HepG2 (cell line): ENCODE measurements at regions not wholly inside any gene's neighbourhood (a gene's known extent, or its start where the extent isn't known, plus 50 kb on each side); places are given as distances from the start of the nearest gene placed in this dataset.

Source experiments
- ATAC-seq: fragments of 200-7000 bp; cut with Tn5 transposase; 3 replicates; pipeline ENCODE4 v1.9.1; 2020; ENCODE audit warnings: mild to moderate bottlenecking, moderate library complexity
- BruUV-seq: library from RNA; stranded (reverse); fragments of 400-500 nt; replicated peaks from 2 replicates; lab custom pipeline; 2021; lab: Mats Ljungman, UMichigan
- CTCF ChIA-PET: fragments of 300-600 bp; formaldehyde crosslinking; extraction: SDS; loops from one replicate; lab custom pipeline; 2021; ENCODE audit warnings: low total read pairs, inconsistent platforms, low intra/inter-chr PET ratio; lab: Yijun Ruan, JAX
- POLR2A ChIA-PET: fragments of 350-600 bp; sonication (Branson Sonifier 250); formaldehyde crosslinking; loops from one replicate; lab custom pipeline; 2020; ENCODE audit warnings: antibody characterized with exemption, inconsistent platforms; lab: Yijun Ruan, JAX
- DNase-seq: peaks from one replicate; pipeline ENCODE4 v3.0.0-alpha.2; 2015; ENCODE audit warnings: low spot score
- FAIRE-seq: peaks from 3 replicates; lab custom pipeline; 2011; peaks lifted over from hg19 to GRCh38; lab: Jason Lieb, UNC
- H2AFZ ChIP-seq: one replicate; pipeline ENCODE4 v1.6.1; 2011; ENCODE audit warnings: low read length, inconsistent platforms
- H3K27ac ChIP-seq: fragments of 300-600 bp; 3 replicates; pipeline ENCODE4 v1.8.0; 2011; ENCODE audit warnings: mixed run types, mild to moderate bottlenecking, mixed read lengths, low read length, inconsistent platforms; ENCODE audit not compliant: insufficient read depth; ENCODE audit errors: extremely low read length
- H3K27me3 ChIP-seq, 2 experiments: fragments of 200-600 bp in 1 of 2; 2 replicates in 1 of 2; 3 replicates in 1 of 2; pipeline versions ENCODE4 v1.6.0 to v1.8.0; 2011; ENCODE audit warnings: low read length in 2 of 2, mild to moderate bottlenecking in 2 of 2, moderate library complexity in 2 of 2, inconsistent platforms in 1 of 2; ENCODE audit not compliant: insufficient read depth in 2 of 2, control insufficient read depth in 1 of 2
- H3K36me3 ChIP-seq, 2 experiments: fragments of 200-600 bp in 1 of 2; replicated peaks in 1 of 2; 2 replicates in 1 of 2; 3 replicates in 1 of 2; pipeline versions ENCODE4 v1.5.1 to v1.8.0; 2011; ENCODE audit warnings: low read length in 2 of 2, inconsistent platforms in 1 of 2; ENCODE audit not compliant: insufficient read depth in 2 of 2, control insufficient read depth in 1 of 2
- H3K4me1 ChIP-seq: 2 replicates; pipeline ENCODE4 v1.5.1; 2012; ENCODE audit warnings: low read length, inconsistent platforms; ENCODE audit not compliant: insufficient read depth
- H3K4me2 ChIP-seq: 2 replicates; pipeline ENCODE4 v1.6.0; 2011; ENCODE audit warnings: low read depth, low read length, inconsistent platforms
- H3K4me3 ChIP-seq, 3 experiments: fragments of 200-600 bp in 1 of 3; sonication (generic), shearing (Covaris generic) in 1 of 3; replicated peaks in 1 of 3; 2 replicates each; pipeline ENCODE4 v1.5.1; 2011 to 2016; ENCODE audit warnings: low read length in 3 of 3, inconsistent platforms in 2 of 3, low read depth in 2 of 3, mild to moderate bottlenecking in 2 of 3, control low read depth in 1 of 3, mixed read lengths in 1 of 3; ENCODE audit not compliant: insufficient read depth in 1 of 3
- H3K79me2 ChIP-seq: one replicate; pipeline ENCODE4 v1.6.1; 2011; ENCODE audit warnings: low read length, inconsistent platforms; ENCODE audit not compliant: insufficient read depth
- H3K9ac ChIP-seq: 2 replicates; pipeline ENCODE4 v1.6.0; 2011; ENCODE audit warnings: mild to moderate bottlenecking, low read depth, low read length, inconsistent platforms; ENCODE audit not compliant: insufficient read depth
- H3K9me3 ChIP-seq: 2 replicates; pipeline ENCODE4 v1.5.1; 2012; ENCODE audit warnings: mild to moderate bottlenecking, low read length
- H4K20me1 ChIP-seq: 2 replicates; pipeline ENCODE4 v1.6.0; 2011; ENCODE audit warnings: inconsistent platforms, mild to moderate bottlenecking, low read length, moderate library complexity; ENCODE audit not compliant: insufficient read depth
- CHD2 ChIP-seq: IDR thresholded peaks from 2 replicates; pipeline ENCODE4 v1.6.1; 2011; ENCODE audit warnings: low read depth, low read length, improper control_type of control experiment
- MAZ ChIP-seq, 2 experiments: sonication (generic) in 1 of 2; formaldehyde crosslinking in 1 of 2; IDR thresholded peaks; 2 replicates each; pipeline versions ENCODE4 v1.5.0 to v1.6.1; 2012 to 2020; ENCODE audit warnings: low read depth in 2 of 2, mild to moderate bottlenecking in 2 of 2, borderline replicate concordance in 1 of 2, improper control_type of control experiment in 1 of 2, low read length in 1 of 2, missing genetic modification reagents in 1 of 2, moderate library complexity in 1 of 2
- PCBP2 ChIP-seq: fragments of 200-400 bp; formaldehyde crosslinking; optimal IDR thresholded peaks from 2 replicates; pipeline ENCODE3; 2018; ENCODE audit warnings: low read length, low read depth; ENCODE audit not compliant: poor library complexity, severe bottlenecking
- SALL1 ChIP-seq: sonication (generic); formaldehyde crosslinking; IDR thresholded peaks from 2 replicates; pipeline ENCODE4 v1.8.0; 2022; ENCODE audit warnings: mild to moderate bottlenecking, missing genetic modification reagents
- SNAI1 ChIP-seq: sonication (generic); formaldehyde crosslinking; IDR thresholded peaks from 2 replicates; pipeline ENCODE4 v1.5.0; 2020; ENCODE audit warnings: mild to moderate bottlenecking, missing genetic modification reagents, borderline replicate concordance
- TBX3 ChIP-seq: fragments of 450-650 bp; IDR thresholded peaks from 2 replicates; pipeline ENCODE4 v1.6.1; 2017; ENCODE audit warnings: antibody characterized with exemption, mild to moderate bottlenecking, inconsistent platforms, borderline replicate concordance
- TCF7 ChIP-seq: sonication (generic); IDR thresholded peaks from 2 replicates; pipeline ENCODE4 v1.6.1; 2016; ENCODE audit warnings: antibody characterized with exemption, low read depth
- ZNF614 ChIP-seq: IDR thresholded peaks from 2 replicates; pipeline ENCODE4 v1.6.1; 2018; ENCODE audit warnings: missing biosample characterization, missing genetic modification reagents, inconsistent platforms, borderline replicate concordance
- ZNF639 ChIP-seq: conservative IDR thresholded peaks from 2 replicates; pipeline ENCODE4 v1.6.1; 2018; ENCODE audit warnings: missing genetic modification reagents
- ZNF766 ChIP-seq: sonication (generic); formaldehyde crosslinking; IDR thresholded peaks from 2 replicates; pipeline ENCODE4 v1.5.0; 2020; ENCODE audit warnings: missing genetic modification reagents, borderline replicate concordance
- WGBS: methylation state at CpG from one replicate; pipeline ENCODE4 v1.1.6; 2017; ENCODE audit warnings: low lambda C conversion rate; 5-methylcytosine and 5-hydroxymethylcytosine counted together
- in situ Hi-C: cut with HindIII; loops from 2 replicates; pipeline ENCODE4 v1.10.0; 2017; ENCODE audit warnings: low pct_unique_long_range_greater_than_20kb; ENCODE audit not compliant: extremely low pct_ligation_motif_present
- intact Hi-C: fragments of 100-400 bp; cut with micrococcal nuclease; formaldehyde crosslinking; loops from one replicate; pipeline ENCODE4 v1.10.0; 2022; ENCODE audit not compliant: unreplicated experiment
- TF ChIP-seq, protein P1 (sequence below): sonication (generic); formaldehyde crosslinking; IDR thresholded peaks from 2 replicates; pipeline ENCODE4 v1.4.0; 2020; ENCODE audit warnings: low read depth, missing genetic modification reagents
- TF ChIP-seq, protein P2 (sequence below): sonication (generic); formaldehyde crosslinking; IDR thresholded peaks from 2 replicates; pipeline ENCODE4 v1.4.0; 2020; ENCODE audit warnings: mild to moderate bottlenecking, missing genetic modification reagents
- TF ChIP-seq, protein P3 (sequence below): sonication (generic); formaldehyde crosslinking; IDR thresholded peaks from 2 replicates; pipeline ENCODE4 v1.8.1; 2023; ENCODE audit warnings: mild to moderate bottlenecking, missing genetic modification reagents

DNA sequence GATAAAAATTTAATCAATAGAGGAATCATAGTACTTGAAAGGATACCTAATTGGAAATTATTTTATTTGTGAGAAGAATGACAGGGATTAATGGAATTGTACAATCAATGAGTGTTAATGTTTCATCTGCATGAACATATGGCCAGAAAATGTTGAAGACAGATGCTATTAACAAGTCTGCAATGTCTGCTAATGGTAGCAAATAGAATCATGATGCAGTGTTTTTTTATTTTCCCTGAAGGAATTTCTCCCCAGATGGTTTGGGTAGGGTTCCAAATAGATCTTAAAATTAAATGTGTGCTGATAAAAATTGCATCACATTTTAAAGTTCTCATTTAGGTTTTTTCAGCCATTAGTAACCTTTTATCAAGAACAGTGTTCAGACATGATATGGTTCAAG is 291.3 kb upstream of the TRAM1L1 start (continued):
- TF ChIP-seq ZNF639 (CRISPR knock-in tag) (no peak), CHD2 (no peak)

- Histone ChIP-seq H3K4me1 (no peaks in the 10 kb centered on the region), H3K4me3 (no peak overlapping the region), H2AFZ (no peak overlapping the region), H3K27ac (no peak overlapping the region), H3K4me2 (no peak overlapping the region), H3K36me3 (no peaks in the 10 kb centered on the region), H3K9me3 (no peaks in the 10 kb centered on the region), H3K27me3 (no peaks in the 10 kb centered on the region), H3K79me2 (no peaks in the 10 kb centered on the region), H3K9ac (no peak overlapping the region), H4K20me1 (no peaks in the 10 kb centered on the region)
- FAIRE-seq (no peak), DNase-seq (no peak), ATAC-seq (no peak)
- intact Hi-C loops (no loop called here), in situ Hi-C loops (no loop called here)
- CTCF ChIA-PET = no interaction called here
- WGBS = 18% methylated on average over 7 of the region's 7 CpGs
- BruUV-seq = no TSS peak
- TF ChIP-seq, protein P1, sequence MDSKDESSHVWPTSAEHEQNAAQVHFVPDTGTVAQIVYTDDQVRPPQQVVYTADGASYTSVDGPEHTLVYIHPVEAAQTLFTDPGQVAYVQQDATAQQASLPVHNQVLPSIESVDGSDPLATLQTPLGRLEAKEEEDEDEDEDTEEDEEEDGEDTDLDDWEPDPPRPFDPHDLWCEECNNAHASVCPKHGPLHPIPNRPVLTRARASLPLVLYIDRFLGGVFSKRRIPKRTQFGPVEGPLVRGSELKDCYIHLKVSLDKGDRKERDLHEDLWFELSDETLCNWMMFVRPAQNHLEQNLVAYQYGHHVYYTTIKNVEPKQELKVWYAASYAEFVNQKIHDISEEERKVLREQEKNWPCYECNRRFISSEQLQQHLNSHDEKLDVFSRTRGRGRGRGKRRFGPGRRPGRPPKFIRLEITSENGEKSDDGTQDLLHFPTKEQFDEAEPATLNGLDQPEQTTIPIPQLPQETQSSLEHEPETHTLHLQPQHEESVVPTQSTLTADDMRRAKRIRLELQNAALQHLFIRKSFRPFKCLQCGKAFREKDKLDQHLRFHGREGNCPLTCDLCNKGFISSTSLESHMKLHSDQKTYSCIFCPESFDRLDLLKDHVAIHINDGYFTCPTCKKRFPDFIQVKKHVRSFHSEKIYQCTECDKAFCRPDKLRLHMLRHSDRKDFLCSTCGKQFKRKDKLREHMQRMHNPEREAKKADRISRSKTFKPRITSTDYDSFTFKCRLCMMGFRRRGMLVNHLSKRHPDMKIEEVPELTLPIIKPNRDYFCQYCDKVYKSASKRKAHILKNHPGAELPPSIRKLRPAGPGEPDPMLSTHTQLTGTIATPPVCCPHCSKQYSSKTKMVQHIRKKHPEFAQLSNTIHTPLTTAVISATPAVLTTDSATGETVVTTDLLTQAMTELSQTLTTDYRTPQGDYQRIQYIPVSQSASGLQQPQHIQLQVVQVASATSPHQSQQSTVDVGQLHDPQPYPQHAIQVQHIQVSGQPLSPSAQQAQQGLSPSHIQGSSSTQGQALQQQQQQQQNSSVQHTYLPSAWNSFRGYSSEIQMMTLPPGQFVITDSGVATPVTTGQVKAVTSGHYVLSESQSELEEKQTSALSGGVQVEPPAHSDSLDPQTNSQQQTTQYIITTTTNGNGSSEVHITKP (CRISPR knock-in tag) = no peak
- no peak for TF ChIP-seq MAZ (IDR thresholded peaks at IDR 0.05; ENCODE audit: borderline replicate concordance, low read depth, low read length)
- no peak for TF ChIP-seq MAZ (CRISPR knock-in tag; IDR thresholded peaks at IDR 0.05; ENCODE audit: low read depth)
- TF ChIP-seq, protein P2, sequence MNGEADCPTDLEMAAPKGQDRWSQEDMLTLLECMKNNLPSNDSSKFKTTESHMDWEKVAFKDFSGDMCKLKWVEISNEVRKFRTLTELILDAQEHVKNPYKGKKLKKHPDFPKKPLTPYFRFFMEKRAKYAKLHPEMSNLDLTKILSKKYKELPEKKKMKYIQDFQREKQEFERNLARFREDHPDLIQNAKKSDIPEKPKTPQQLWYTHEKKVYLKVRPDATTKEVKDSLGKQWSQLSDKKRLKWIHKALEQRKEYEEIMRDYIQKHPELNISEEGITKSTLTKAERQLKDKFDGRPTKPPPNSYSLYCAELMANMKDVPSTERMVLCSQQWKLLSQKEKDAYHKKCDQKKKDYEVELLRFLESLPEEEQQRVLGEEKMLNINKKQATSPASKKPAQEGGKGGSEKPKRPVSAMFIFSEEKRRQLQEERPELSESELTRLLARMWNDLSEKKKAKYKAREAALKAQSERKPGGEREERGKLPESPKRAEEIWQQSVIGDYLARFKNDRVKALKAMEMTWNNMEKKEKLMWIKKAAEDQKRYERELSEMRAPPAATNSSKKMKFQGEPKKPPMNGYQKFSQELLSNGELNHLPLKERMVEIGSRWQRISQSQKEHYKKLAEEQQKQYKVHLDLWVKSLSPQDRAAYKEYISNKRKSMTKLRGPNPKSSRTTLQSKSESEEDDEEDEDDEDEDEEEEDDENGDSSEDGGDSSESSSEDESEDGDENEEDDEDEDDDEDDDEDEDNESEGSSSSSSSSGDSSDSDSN = no peak
- no peak for TF ChIP-seq ZNF766 (CRISPR knock-in tag)
- TF ChIP-seq, protein P3, sequence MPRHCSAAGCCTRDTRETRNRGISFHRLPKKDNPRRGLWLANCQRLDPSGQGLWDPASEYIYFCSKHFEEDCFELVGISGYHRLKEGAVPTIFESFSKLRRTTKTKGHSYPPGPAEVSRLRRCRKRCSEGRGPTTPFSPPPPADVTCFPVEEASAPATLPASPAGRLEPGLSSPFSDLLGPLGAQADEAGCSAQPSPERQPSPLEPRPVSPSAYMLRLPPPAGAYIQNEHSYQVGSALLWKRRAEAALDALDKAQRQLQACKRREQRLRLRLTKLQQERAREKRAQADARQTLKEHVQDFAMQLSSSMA (CRISPR knock-in tag) = no peak
- no peak for TF ChIP-seq SNAI1 (CRISPR knock-in tag)
- no peak for TF ChIP-seq ZNF614 (CRISPR knock-in tag)
- TF ChIP-seq TBX3 = no peak
- no peak for TF ChIP-seq TCF7
- TF ChIP-seq PCBP2 = no peak
- TF ChIP-seq SALL1 (CRISPR knock-in tag) = no peak
- POLR2A ChIA-PET = no interaction called here
These were observed 293.6 kb upstream of the TRAM1L1 start for GRCh38 chr4:117378942-117379341.
